Medulla oblongata (tissue), 1 donor: ENCODE measurements at regions not wholly inside any gene's neighbourhood (a gene's known extent, or its start where the extent isn't known, plus 50 kb on each side); places are given as distances from the start of the nearest gene placed in this dataset.
"Not testable (repeated sequence)": the region's sequence is repeated elsewhere in the genome, so short reads cannot be mapped to it uniquely, and the experiment has no call there.

Experiments
- DNase-seq: peaks from one replicate; pipeline ENCODE4 v3.0.0-alpha.2; 2015; ENCODE audit errors: extremely low spot score

- no peak for DNase-seq
These were observed 816.6 kb downstream of the EPHA3 start for GRCh38 chr3:89923921-89924610.

DNA sequence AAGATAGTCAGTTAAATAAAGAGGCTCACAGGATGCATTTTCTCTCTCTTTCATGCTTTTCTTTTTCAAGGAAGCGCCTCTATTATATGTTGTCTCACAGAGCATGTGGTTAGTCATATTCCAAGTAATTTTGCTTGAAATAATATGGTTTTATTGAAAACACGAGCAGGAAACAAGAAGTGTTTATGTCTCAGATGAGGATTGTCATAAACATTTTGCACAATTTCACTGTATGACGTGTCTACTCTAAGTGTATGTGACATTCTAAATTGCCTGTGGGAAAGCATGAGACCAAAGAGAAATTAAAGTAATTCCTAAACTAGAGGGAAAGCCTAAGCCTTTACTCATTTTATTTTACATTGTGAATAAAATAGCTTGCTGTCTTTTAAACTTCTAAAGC, 818.6 kb downstream of the EPHA3 start:
- DNase-seq = no peak

DNA sequence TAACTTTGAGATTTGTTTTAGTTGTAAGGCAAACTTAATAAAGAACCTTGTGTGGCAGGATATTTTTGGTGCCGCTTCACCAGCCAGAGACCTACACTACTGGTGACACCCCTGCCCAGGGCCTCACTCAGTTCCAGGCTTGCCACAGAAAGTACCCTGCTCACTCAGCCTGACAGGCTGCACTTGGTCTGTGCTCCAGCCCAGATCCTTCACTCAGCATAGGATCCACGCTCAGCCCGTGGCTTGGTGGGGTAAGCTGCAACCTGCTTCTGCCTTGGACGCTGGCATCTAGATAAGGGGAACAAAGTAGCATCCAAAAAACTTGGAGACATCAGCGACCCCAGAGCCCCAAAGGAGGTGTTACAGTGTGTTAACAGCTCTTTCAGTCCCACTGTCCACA, 825.5 kb downstream of the EPHA3 start:
- DNase-seq = no peak

GRCh38 chr3:89944461-89944860, 837.0 kb downstream of the EPHA3 start:
- not testable (repeated sequence) for DNase-seq

DNA sequence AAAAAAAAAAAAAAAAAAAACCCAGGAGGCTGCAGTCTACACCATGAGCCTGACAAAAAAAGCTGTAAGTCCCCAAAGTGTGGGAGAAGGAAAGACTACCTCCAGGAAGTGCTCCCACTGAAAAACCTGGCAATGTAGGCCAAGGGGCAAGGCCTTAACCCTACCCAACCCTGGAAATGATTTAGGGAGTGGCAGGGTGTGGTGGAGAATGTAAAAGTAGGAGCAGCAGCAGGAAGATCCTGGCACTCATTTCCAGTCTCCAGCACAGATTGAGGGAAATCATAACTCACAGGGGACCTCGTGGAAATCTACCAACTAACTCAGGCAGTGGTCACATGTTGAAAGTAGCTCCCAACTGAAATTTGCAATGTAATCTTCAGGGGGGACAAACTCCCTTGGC, 839.5 kb downstream of the EPHA3 start:
- DNase-seq = no peak

DNA sequence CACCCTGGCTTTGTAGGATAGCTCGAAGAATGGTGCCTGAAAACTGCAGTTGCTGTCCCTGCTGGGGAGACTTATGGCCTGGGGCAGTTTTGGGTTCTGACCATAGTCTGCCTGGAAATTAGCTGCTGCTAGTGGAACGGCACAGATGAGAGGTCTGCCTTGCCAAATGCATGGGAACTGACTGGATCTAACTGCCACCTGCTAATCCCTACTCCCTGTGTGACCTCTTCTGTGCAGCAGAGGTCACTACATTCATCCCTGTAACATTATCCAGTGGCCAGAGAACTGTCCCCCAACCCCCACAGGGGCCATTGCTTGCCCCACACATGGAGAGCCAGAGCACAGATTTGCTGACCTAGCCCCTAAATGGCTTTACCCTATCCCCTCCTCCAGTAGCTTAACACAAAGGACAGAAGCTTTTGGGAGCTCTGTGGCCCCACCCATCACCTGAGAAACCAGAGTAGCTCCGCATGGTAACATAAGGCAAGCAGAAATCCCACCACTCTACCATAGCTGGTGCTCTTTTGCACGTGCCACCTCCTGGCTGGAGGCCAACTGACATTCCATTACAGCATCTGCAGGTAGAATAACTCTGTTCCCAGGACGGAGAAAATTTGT, 840.0 kb downstream of the EPHA3 start:
- DNase-seq = no peak

- DNase-seq = no peak
These were observed 840.6 kb downstream of the EPHA3 start for GRCh38 chr3:89948008-89948407.

- no peak for DNase-seq
These were observed 843.4 kb downstream of the EPHA3 start for GRCh38 chr3:89950772-89951171.

GRCh38 chr3:89954137-89954536, 846.7 kb downstream of the EPHA3 start:
- no peak for DNase-seq

DNA sequence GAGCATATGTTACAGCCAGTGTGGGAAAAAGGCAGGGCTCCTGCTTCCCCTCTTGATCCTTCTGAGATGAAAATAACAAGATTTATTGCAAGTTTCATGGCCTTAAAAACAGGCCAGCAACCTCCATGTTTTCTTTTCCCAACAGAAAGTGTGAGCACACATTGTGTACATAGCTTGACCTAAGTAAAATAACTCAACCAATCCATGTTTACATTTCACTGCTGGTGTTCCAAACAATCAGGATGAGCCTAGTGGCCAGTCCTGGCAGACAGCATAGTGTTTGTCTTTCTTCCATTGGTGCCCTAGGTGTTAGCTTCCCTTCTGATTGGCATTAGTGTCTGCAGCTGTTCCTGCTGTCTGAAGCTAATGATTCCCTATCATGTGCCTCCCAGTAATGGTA, 847.7 kb downstream of the EPHA3 start:
- no peak for DNase-seq

DNA sequence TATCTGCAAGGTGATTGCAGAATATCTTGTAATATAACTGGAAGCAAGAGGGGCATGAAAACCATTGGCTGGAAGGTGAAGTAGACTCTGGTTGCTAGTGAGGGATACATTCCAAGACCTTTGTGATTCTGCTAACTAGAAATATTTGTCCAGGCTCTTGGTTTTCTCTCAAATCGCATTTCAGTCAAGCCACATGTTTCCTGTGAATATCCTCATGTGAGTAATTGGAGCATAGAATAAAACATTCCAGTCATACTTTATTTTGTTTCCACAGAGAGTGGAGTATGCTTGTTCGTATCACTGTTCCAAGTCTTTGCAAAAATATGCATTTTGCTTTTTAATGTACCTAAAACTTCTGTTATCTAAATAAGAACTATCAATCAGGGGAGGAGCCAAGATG, 850.0 kb downstream of the EPHA3 start:
- no peak for DNase-seq

- not testable (repeated sequence) for DNase-seq
These were observed 850.7 kb downstream of the EPHA3 start for GRCh38 chr3:89958163-89958562.

DNA sequence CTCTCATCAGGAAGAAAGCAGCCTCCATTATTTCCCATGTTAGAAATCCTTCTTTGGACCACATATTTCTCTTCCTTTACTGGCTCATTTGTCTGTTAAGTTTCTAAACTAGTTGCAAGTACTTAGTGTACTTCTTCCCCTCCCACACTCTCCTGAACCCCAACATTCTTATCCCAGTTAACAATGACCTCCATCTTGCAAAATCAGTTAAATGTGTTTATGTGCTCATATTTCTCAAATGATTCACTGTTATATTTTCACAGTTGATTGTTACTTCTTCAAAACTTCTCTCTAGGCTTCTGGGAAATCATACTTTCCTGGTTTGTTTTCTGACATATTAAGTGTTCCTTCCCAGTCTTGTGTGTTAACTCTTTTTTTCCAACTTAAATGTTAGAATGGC, 856.9 kb downstream of the EPHA3 start:
- no peak for DNase-seq

GRCh38 chr3:89966877-89967665, 859.6 kb downstream of the EPHA3 start:
- no peak for DNase-seq

- DNase-seq = no peak
These were observed 863.9 kb downstream of the EPHA3 start for GRCh38 chr3:89971329-89971728.

- DNase-seq = no peak
These were observed 865.7 kb downstream of the EPHA3 start for GRCh38 chr3:89973156-89973555.

- no peak for DNase-seq
These were observed 867.6 kb downstream of the EPHA3 start for GRCh38 chr3:89974903-89975519.

GRCh38 chr3:89983449-89983848, 876.0 kb downstream of the EPHA3 start:
- no peak for DNase-seq

- no peak for DNase-seq
These were observed 897.9 kb downstream of the EPHA3 start for GRCh38 chr3:90005281-90005847.

DNA sequence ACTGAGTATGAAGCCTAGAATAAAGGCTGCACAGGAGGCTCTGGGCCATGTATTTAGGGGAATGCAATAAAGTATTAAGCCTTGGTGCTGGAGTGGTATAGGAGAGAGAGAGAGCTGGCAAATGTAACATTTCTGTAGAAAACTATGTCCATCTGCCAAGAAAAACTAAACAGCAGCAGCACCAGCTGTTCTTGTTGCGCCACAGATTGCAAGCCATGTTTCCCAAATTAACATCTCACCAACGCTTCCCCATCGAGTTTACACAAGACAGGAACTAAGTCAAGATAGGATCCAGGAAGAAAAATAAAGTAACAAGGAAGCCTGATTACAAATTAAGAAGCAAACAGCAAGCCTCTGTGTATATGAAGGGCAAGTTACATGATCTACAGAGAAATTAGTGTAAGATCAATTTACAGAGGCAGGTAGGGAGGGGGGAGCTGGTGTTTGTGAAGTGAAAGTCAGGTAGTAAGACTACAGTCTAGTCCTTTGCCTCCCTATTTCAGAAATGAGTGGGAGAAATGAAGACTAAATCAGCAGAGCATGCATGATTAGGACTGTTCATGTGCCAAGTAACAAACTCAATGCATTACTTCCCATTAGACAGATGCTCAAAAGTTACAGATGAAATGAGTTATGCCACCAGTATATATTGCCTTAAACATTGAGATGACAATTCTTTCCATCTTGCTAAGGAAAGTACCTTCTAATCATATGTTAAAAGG, 900.5 kb downstream of the EPHA3 start:
- DNase-seq = no peak

DNA sequence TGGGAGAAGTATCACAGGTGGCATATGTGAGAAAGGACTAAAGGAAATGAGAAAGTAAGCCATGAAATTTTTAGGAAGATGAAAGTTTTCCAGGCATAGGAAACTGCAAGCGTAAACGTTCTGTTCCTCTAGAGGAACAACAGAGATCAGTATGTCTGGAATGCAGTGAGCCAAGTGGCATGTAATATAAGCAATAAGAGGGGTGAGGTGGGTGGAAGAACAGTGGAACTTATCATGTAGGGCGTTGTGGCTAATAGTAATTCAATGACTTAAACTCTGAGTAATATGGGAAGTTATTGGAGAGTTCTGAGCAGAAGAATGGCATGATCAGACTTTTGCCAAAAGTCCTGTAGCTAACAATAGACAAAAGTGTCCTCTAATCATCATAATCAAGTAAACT, 902.9 kb downstream of the EPHA3 start:
- no peak for DNase-seq

- peak; percentile 8 for DNase-seq
These were observed 903.7 kb downstream of the EPHA3 start for GRCh38 chr3:90011131-90011530.
